HL-60/S4 (cell line): ENCODE measurements at regions not wholly inside any gene's neighbourhood (a gene's known extent, or its start where the extent isn't known, plus 50 kb on each side); places are given as distances from the start of the nearest gene placed in this dataset.

Source experiments
- in situ Hi-C: fragments of 300-500 bp; cut with MboI; formaldehyde crosslinking; loops from 2 replicates; pipeline ENCODE4 v1.14.3; 2022; ENCODE audit warnings: low sequenced_read_pairs

- in situ Hi-C loops = no loop called here
Observed at GRCh38 chr20:7383216-7383615, 557.0 kb downstream of the HAO1 start.

- in situ Hi-C loops = no loop called here
Observed at GRCh38 chr20:7387638-7388193, 552.5 kb downstream of the HAO1 start.

GRCh38 chr20:7389216-7389615 is 551.0 kb downstream of the HAO1 start:
- in situ Hi-C loops = no loop called here

GRCh38 chr20:7392542-7393206 is 547.6 kb downstream of the HAO1 start:
- in situ Hi-C loops = no loop called here

- in situ Hi-C loops = no loop called here
Observed at GRCh38 chr20:7399114-7399513, 541.1 kb downstream of the HAO1 start.

GRCh38 chr20:7399575-7399974 is 540.7 kb downstream of the HAO1 start:
- in situ Hi-C loops = no loop called here

GRCh38 chr20:7406671-7407070 is 533.6 kb downstream of the HAO1 start:
- in situ Hi-C loops = no loop called here

- in situ Hi-C loops = no loop called here
Observed at GRCh38 chr20:7410150-7410549, 530.1 kb downstream of the HAO1 start.

GRCh38 chr20:7411075-7411474 is 529.2 kb downstream of the HAO1 start:
- in situ Hi-C loops = no loop called here

- in situ Hi-C loops = no loop called here
Observed at GRCh38 chr20:7415427-7415826, 524.8 kb downstream of the HAO1 start.

GRCh38 chr20:7416382-7416781 is 523.9 kb downstream of the HAO1 start:
- in situ Hi-C loops = no loop called here

- in situ Hi-C loops = no loop called here
Observed at GRCh38 chr20:7420345-7420744, 519.9 kb downstream of the HAO1 start.

- in situ Hi-C loops = no loop called here
Observed at GRCh38 chr20:7426890-7427496, 513.3 kb downstream of the HAO1 start.

- in situ Hi-C loops = no loop called here
Observed at GRCh38 chr20:7428946-7429345, 511.3 kb downstream of the HAO1 start.

- in situ Hi-C loops = no loop called here
Observed at GRCh38 chr20:7432612-7433011, 507.6 kb downstream of the HAO1 start.

- in situ Hi-C loops = no loop called here
Observed at GRCh38 chr20:7437311-7437710, 502.9 kb downstream of the HAO1 start.

- in situ Hi-C loops = no loop called here
Observed at GRCh38 chr20:7449269-7449668, 491.0 kb downstream of the HAO1 start.

GRCh38 chr20:7452890-7453289 is 487.4 kb downstream of the HAO1 start:
- in situ Hi-C loops = no loop called here

GRCh38 chr20:7454047-7454446 is 486.2 kb downstream of the HAO1 start:
- in situ Hi-C loops = no loop called here

- in situ Hi-C loops = no loop called here
Observed at GRCh38 chr20:7458459-7458858, 481.8 kb downstream of the HAO1 start.

GRCh38 chr20:7459083-7459482 is 481.2 kb downstream of the HAO1 start:
- in situ Hi-C loops = no loop called here

- in situ Hi-C loops = no loop called here
Observed at GRCh38 chr20:7463290-7463689, 477.0 kb downstream of the HAO1 start.

- in situ Hi-C loops = no loop called here
Observed at GRCh38 chr20:7470912-7471311, 469.3 kb downstream of the HAO1 start.
